ENCODE measurements at regions not wholly inside any gene's neighbourhood (a gene's known extent, or its start where the extent isn't known, plus 50 kb on each side); places are given as distances from the start of the nearest gene placed in this dataset.
"Not testable (repeated sequence)": the region's sequence is repeated elsewhere in the genome, so short reads cannot be mapped to it uniquely, and the experiment has no call there.

DNA sequence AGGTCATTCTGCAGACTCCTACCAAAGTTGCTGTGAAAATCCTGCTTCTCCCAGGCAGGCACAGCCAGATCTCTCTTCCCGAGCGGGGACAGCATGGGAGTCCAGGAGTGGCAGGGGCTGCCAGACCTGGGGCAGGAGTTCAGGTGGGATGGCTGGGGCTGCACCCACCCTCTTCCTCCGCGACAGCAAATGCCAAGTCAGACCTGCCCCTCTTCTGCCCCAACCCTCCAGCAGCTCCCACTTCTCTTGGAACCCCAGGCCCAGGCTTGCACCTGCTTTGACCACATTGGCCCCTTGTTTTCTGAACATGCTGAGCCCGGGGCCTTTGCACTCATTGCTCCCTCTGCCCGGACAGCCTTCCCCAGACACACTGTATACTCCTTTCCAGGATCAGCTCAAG, 288.2 kb upstream of the HS6ST1 start:
- Mint-ChIP-seq H3K4me1 (no peaks in the 10 kb centered on the region), H3K9me3 (ENCODE audit: low read depth) (no peaks in the 10 kb centered on the region), H3K27ac (no peak overlapping the region), H3K4me3 (no peak overlapping the region), H3K27me3 (peaks cover under 1% of the 10 kb centered on the region), H3K36me3 (no peaks in the 10 kb centered on the region)
- CTCF ChIA-PET: no interaction called here
- ATAC-seq: no peak
- no peak for DNase-seq

DNA sequence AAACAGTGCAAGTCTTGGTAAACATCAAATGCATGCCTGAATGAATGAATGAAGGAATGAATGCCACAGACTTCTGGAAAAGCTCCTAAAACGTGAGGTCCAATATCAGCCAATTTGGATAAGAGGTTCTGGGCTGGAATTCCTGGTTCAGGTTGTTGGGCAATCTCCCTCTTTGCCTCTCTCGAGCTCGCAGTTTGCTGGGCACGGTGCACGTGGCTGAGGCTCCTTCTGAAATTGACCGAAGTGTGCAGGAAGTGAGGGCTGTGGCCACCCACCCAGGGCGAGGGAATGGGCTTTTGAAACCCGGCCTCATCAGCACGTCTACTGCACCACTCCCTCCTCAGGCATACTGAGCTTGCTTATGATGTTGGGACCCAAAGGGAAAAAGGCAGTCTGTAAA, 288.8 kb upstream of the HS6ST1 start:
- Mint-ChIP-seq H3K36me3 (no peaks in the 10 kb centered on the region), H3K4me1 (no peaks in the 10 kb centered on the region), H3K9me3 (ENCODE audit: low read depth) (no peaks in the 10 kb centered on the region), H3K27me3 (peaks cover 3% of the 10 kb centered on the region), H3K27ac (no peak overlapping the region), H3K4me3 (no peak overlapping the region)
- DNase-seq: no peak
- CTCF ChIA-PET: no interaction called here
- no peak for ATAC-seq

DNA sequence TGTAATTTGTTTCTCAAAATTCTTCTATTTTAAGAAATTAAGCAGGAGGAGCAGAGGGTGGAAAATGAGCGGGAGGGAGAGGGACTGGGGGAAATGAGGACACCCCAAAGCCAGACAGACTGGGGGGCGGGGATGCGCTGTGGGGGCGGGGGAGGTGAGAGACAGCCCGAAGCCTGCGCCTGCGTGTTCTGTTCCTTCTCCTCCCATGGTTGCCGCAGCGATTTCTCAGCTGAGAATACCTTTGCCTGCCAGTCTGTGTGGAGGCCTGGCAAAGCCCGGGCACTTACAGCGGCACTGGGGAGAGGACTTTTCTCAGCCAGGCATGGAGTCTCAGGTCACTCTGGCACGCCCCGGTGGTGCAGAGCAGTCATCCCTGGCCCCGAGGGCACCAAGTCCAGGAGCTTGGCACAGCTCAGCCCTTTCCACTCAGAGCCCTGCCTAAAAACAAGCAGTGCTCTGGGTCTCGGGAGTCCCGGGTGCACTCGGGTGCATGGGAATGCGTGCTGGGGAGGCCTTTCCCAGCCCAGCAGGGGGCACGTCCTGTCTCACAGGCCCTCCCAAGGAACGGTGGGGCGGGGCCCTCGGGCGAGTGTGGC, 289.3 kb upstream of the HS6ST1 start:
- CTCF ChIA-PET: no interaction called here
- no peak for DNase-seq
- ATAC-seq: no peak
- Mint-ChIP-seq H3K36me3 (no peaks in the 10 kb centered on the region), H3K27me3 (peaks cover 3% of the 10 kb centered on the region), H3K27ac (no peak overlapping the region), H3K4me1 (no peaks in the 10 kb centered on the region), H3K9me3 (ENCODE audit: low read depth) (no peaks in the 10 kb centered on the region), H3K4me3 (no peak overlapping the region)

DNA sequence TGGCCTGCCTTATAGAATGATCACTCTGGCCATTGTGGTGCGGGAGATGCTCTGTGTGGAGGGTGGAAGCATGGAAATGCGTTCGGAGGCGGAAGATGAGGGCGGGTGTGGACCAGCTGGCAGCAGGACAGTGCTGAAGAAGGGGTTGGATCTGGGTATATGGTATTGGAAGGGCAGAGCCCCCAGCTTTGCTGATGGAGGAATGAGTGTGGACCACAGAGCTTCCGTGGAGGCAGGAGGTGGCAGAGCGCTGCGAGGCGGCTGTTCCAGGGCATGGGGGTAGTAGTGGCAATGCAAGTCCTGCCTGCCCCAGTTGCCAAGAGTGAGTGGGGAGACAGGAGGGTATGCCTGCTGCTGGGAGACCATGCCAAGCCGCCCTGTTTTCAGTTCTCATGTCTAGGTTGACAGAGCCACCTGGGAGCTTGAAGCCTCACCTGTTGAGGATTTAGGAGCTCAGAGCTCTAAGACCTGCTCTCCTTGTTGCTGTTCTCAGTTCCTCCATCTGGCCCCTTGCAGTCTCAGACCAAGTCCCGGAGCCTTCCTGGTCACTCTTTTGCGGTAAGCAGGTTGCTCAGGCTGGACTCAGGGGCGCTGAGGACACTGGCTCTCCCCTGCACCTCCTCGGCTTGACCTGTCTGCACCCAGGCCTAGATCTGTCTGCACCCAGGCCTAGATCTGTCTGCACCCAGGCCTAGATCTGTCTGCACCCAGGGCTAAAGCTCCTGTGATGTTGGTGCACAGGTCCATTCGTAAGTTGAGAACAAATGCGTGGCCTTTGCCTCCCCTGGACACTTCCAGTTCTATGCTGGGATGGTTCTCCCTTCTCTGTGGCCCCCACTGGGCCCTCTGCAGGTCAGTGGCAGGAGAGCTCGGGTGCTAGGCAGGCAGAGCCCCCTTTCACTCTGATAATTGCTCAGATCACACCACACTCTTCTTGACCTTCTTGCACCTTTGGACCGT, 290.5 kb upstream of the HS6ST1 start:
- H3K36me3 Mint-ChIP-seq: no peaks in the 10 kb centered on the region
- DNase-seq (no peak), ATAC-seq (no peak)
- no peaks in the 10 kb centered on the region for H3K9me3 Mint-ChIP-seq (ENCODE audit: low read depth)
- peaks cover 3% of the 10 kb centered on the region for H3K27me3 Mint-ChIP-seq
- CTCF ChIA-PET: no interaction called here
- H3K27ac Mint-ChIP-seq: no peak overlapping the region
- H3K4me1 Mint-ChIP-seq: no peaks in the 10 kb centered on the region
- H3K4me3 Mint-ChIP-seq: no peak overlapping the region

DNA sequence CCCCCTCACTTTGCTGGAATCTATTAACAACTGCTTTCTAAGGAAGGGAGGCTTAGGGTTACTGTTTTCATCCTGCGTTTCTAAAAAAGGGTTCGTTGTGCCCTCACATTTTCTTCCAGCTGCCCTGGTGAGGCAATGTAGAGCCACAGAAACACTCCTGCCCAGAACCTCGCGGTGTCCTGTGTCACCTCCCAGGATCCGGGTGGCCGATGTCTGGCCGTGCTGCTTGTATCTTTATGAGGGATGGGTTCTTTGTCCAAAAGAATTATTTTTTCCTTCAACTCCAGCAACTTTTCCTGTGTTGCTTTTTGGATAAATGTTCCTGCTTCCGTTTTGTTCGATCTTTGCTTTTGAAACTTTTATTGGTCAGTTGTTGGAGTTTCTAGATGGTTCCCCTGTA, 291.8 kb upstream of the HS6ST1 start:
- H3K27me3 Mint-ChIP-seq: peaks cover 3% of the 10 kb centered on the region

DNA sequence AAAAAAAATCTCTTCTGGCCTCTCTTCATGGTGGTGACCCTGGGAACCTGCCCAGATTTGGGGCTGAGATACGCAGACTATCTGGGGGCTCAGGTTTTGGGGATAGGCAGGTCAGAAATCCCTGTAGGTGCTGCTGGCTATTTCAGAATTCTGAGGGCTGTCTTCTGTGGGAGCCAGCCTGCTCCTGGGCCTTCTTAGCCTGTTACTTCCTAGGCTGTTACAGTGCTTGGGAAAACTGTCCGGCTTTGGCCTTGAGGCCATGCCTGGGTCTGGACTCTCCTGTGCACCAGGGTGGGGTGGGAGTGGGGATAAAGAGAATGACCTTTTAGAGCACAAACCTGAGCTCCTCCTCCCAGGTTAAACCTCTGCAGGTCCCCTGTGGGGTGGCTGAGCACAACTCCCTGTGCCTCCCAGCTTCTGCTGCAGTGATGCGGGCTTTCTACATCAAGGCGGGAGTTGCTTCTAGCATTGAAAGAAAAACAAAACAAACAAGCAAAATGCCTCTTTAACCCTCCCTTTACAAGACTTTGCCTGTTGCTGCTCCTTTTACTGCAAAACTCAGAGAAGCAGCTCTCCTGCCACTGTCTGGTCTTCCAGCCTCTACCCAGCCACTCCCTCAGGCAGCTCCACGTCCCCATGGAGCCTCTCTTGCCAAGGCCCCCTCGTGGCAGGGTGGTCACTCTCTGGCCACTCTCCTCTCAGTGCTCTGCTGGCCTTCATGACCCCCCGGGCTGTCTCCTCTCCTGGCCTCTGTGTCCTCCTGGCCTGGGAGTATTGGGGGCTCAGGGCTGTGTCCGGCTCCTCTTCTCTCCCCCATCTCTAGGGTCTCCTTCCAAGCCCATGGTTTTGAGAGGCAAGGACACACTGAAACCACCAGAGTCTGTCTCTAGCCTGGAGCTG, 293.0 kb upstream of the HS6ST1 start:
- no peaks in the 10 kb centered on the region for H3K4me1 Mint-ChIP-seq
- peaks cover 3% of the 10 kb centered on the region for H3K27me3 Mint-ChIP-seq
- no peak overlapping the region for H3K27ac Mint-ChIP-seq
- CTCF ChIA-PET: no interaction called here
- H3K9me3 Mint-ChIP-seq (ENCODE audit: low read depth): no peaks in the 10 kb centered on the region
- DNase-seq: no peak
- no peak overlapping the region for H3K4me3 Mint-ChIP-seq
- ATAC-seq: no peak
- no peaks in the 10 kb centered on the region for H3K36me3 Mint-ChIP-seq

More for the DNA sequence above, 291.8 kb upstream of the HS6ST1 start:
- no peaks in the 10 kb centered on the region for H3K4me1 Mint-ChIP-seq
- no peak overlapping the region for H3K4me3 Mint-ChIP-seq
- H3K27ac Mint-ChIP-seq: no peak overlapping the region
- no peaks in the 10 kb centered on the region for H3K9me3 Mint-ChIP-seq (ENCODE audit: low read depth)
- DNase-seq (no peak), ATAC-seq (no peak)
- CTCF ChIA-PET: no interaction called here
- H3K36me3 Mint-ChIP-seq: no peaks in the 10 kb centered on the region

DNA sequence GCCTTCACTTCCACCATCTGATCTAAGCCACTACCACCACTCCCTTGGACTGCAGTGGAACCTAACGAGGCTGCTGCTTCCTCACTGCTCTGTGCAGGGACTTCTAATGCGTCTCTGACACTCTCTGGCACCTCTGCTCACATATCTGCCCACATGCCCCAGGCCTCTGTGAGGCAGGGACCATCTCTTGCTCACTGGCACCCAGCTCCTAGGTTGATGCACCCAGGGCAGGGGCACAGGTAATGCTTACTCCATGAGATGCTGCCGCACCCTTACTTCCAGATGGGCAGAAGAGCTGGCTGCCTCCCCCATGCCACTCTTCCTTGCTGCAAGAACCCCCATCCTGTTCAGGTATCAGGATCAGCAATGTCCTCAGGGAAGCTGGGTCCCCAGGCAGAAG, 294.0 kb upstream of the HS6ST1 start:
- CTCF ChIA-PET: no interaction called here
- H3K4me1 Mint-ChIP-seq: no peaks in the 10 kb centered on the region
- H3K4me3 Mint-ChIP-seq: no peak overlapping the region
- ATAC-seq (no peak), DNase-seq (no peak)
- no peaks in the 10 kb centered on the region for H3K36me3 Mint-ChIP-seq
- H3K9me3 Mint-ChIP-seq (ENCODE audit: low read depth): no peaks in the 10 kb centered on the region
- H3K27me3 Mint-ChIP-seq: peaks cover 3% of the 10 kb centered on the region
- H3K27ac Mint-ChIP-seq: no peak overlapping the region

DNA sequence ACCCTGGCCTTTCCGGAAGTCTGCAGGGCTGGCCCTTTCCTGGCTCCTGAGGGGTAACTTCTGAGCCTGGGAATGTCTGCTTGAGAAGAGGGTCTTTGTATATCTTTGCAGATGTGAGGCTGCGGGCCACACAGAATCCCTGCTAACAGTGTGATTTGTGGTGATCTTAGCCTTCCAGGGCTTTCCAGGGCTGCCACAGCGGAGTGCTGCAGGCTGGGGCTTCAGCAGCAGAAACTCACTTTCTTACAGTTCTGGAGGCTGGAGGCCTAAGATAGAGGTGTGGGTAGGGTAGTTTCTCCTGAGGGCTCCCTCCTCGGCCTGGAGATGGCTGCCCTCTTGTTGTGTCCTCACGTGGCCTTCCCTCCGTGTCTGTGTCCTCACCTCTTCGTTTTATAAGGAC, 294.7 kb upstream of the HS6ST1 start:
- Mint-ChIP-seq H3K27ac (no peak overlapping the region), H3K4me1 (no peaks in the 10 kb centered on the region), H3K36me3 (no peaks in the 10 kb centered on the region), H3K4me3 (no peak overlapping the region), H3K9me3 (ENCODE audit: low read depth) (no peaks in the 10 kb centered on the region), H3K27me3 (peaks cover 3% of the 10 kb centered on the region)
- DNase-seq (no peak), ATAC-seq (no peak)
- CTCF ChIA-PET: no interaction called here

DNA sequence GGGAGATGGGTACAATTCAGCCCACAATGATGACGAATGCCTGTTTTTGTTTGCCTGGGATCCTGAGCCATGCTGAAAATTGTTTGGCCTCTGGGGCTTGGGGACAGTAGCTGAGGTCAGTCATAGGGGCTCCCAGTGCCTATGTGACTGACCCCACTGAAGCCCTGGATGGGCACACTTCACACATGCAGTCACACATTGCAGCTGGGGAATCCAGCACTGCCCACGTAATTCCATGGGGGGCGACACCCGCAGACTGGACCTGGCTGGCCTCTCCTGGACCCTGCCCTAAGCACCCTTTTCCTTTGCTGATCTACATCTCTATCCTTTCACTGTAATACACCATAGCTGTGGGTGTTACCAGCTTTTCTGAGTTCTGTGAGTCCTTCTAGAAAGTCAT, 295.2 kb upstream of the HS6ST1 start:
- Mint-ChIP-seq H3K4me1 (no peaks in the 10 kb centered on the region), H3K9me3 (ENCODE audit: low read depth) (no peaks in the 10 kb centered on the region), H3K27me3 (peaks cover 5% of the 10 kb centered on the region), H3K36me3 (no peaks in the 10 kb centered on the region), H3K27ac (no peak overlapping the region), H3K4me3 (no peak overlapping the region)
- ATAC-seq (no peak), DNase-seq (no peak)
- CTCF ChIA-PET: no interaction called here

DNA sequence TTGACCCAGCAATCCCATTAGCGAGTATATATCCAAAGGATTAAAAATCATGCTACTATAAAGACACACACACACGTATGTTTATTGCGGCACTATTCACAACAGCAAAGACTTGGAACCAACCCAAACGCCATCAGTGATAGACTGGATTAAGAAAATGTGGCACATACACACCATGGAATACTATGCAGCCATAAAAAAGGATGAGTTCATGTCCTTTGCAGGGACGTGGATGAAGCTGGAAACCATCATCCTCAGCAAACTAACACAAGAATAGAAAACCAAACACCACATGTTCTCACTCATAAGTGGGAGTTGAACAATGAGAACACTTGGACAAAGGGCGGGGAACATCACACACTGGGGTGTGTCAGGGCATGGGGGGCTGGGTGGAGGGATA, 296.2 kb upstream of the HS6ST1 start:
- H3K27ac Mint-ChIP-seq; H3K4me1 Mint-ChIP-seq; CTCF ChIA-PET; H3K4me3 Mint-ChIP-seq; DNase-seq; ATAC-seq; H3K9me3 Mint-ChIP-seq (ENCODE audit: low read depth); H3K36me3 Mint-ChIP-seq; H3K27me3 Mint-ChIP-seq: not testable (repeated sequence)

DNA sequence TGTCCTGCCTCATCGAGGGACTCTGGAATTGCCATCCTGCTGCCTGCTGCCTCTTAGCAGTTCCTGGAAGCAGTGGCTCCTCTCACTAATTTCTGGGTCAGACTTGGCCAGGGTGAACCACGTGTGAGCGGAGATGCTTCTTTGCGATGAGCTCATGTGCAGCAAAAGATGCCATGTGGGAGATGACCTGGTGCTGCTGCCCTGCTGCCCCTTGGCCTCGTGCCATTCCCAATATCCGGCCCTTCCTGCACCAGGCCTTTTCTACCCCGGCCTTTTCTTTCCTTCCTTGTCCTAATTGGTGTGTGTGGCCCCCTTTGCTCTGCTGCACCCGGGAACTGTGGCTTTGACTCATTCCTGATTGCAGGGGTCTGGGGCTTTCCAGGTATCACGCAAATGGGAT, 296.9 kb upstream of the HS6ST1 start:
- no peaks in the 10 kb centered on the region for H3K36me3 Mint-ChIP-seq
- no peaks in the 10 kb centered on the region for H3K9me3 Mint-ChIP-seq (ENCODE audit: low read depth)
- no peak overlapping the region for H3K27ac Mint-ChIP-seq
- H3K27me3 Mint-ChIP-seq: peaks cover 5% of the 10 kb centered on the region
- CTCF ChIA-PET: no interaction called here
- H3K4me3 Mint-ChIP-seq: no peak overlapping the region
- no peaks in the 10 kb centered on the region for H3K4me1 Mint-ChIP-seq
- DNase-seq: no peak
- no peak for ATAC-seq

DNA sequence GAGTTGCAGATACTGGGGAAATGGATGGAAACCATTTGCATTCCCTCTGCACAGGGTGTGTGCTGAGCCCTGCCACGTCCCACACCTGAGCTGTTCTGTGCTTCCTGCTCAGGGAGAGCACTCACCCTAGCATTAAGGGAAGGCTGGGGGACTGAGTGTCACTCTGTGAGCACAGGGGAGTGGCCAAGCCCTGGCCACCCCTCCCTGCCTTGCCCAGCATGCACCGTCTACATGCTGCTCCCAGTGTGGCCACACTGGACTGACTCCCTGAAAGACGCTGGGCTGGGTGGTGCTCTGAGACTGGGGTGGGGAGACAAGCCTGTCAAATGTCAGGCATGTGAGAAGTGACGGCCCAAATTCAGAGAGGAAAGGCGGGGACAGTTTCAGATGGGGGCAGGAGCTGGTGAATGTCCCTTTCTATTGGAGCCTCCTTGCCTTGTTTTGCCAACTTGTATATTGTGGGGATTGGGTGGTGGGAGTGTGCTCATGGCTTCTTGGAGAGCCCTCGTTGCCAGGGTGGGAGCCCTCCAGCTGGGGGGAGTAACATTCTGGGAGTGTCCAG, 298.4 kb upstream of the HS6ST1 start:
- DNase-seq: no peak
- H3K9me3 Mint-ChIP-seq (ENCODE audit: low read depth): no peaks in the 10 kb centered on the region
- CTCF ChIA-PET: interaction anchor here (0.6 kb wide), 1 partner anchor 22 kb away, joined by 3 read pairs; no protein-coding TSS in a partner anchor

DNA sequence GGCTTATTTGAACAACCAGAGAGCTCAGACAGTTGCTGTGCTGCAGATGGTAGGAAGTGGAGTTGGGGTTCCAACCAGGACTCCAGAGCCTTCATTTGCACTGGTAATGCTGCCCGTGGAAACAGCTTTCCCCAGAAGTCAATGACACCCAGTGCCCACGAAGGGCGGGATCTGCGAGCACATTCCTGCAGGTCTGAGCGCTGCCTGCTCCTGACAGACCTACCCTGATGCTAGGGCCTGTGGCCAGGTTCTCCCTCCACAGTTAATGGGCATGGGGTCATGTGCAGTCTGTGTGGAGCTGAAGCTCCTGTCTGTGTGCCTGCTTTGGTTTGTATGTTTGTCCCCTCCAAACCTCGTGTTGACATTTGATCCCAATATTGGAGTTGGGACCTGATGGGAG, 299.0 kb upstream of the HS6ST1 start:
- Mint-ChIP-seq H3K27me3 (peaks cover 15% of the 10 kb centered on the region), H3K4me1 (no peaks in the 10 kb centered on the region), H3K36me3 (no peaks in the 10 kb centered on the region), H3K27ac (no peak overlapping the region), H3K4me3 (no peak overlapping the region), H3K9me3 (ENCODE audit: low read depth) (no peaks in the 10 kb centered on the region)
- ATAC-seq: no peak
- DNase-seq: no peak
- CTCF ChIA-PET: no interaction called here

More for the DNA sequence above, 298.4 kb upstream of the HS6ST1 start:
- no peaks in the 10 kb centered on the region for H3K36me3 Mint-ChIP-seq
- H3K4me1 Mint-ChIP-seq: no peaks in the 10 kb centered on the region
- H3K27me3 Mint-ChIP-seq: peaks cover 12% of the 10 kb centered on the region
- no peak overlapping the region for H3K4me3 Mint-ChIP-seq
- no peak overlapping the region for H3K27ac Mint-ChIP-seq
- ATAC-seq: no peak

Measured in activated CD8-positive, alpha-beta memory T cell treated with anti-CD3 and anti-CD28 coated beads, Interleukin-2, amount 10 ng/mL, durations not matched to agents 7 days and 5 days (primary cell).